Uterus (tissue), 2 donors: ENCODE measurements at regions not wholly inside any gene's neighbourhood (a gene's known extent, or its start where the extent isn't known, plus 50 kb on each side); places are given as distances from the start of the nearest gene placed in this dataset.

Source experiments
- CTCF ChIP-seq, 4 experiments: fragments of 200-600 bp in 2 of 4; fragments of 450-650 bp in 2 of 4; sonication (generic) in 2 of 4; IDR thresholded peaks; one replicate each; pipeline ENCODE4 v1.5.1; 2016 to 2019; ENCODE audit warnings: antibody characterized with exemption in 4 of 4, mild to moderate bottlenecking in 2 of 4, moderate library complexity in 1 of 4
- POLR2A ChIP-seq, 2 donors: fragments of 450-650 bp; IDR thresholded peaks; one replicate each; pipeline ENCODE4 v1.6.1; 2016; ENCODE audit warnings: antibody characterized with exemption in 2 of 2, mild to moderate bottlenecking in 1 of 2, moderate library complexity in 1 of 2

GRCh38 chr20:51873652-51874051 is 71.3 kb upstream of the SALL4 start:
- TF ChIP-seq CTCF (IDR thresholded peaks at IDR 0.05) = no peak
- TF ChIP-seq POLR2A (IDR thresholded peaks at IDR 0.05) = no peak
